Epithelial cell of proximal tubule (primary cell): ENCODE measurements at regions not wholly inside any gene's neighbourhood (a gene's known extent, or its start where the extent isn't known, plus 50 kb on each side); places are given as distances from the start of the nearest gene placed in this dataset.
A peak's percentile ranks its signal among the peaks of the same experiment; 100 is the strongest.
"Not testable (repeated sequence)": the region's sequence is repeated elsewhere in the genome, so short reads cannot be mapped to it uniquely, and the experiment has no call there.

Experiments
- DNase-seq: peaks from one replicate; pipeline ENCODE4 v3.0.0-alpha.2; 2011; ENCODE audit warnings: low read depth
- H3K4me3 ChIP-seq: 2 replicates; pipeline ENCODE4 v1.5.1; 2011; ENCODE audit warnings: low read depth, mild to moderate bottlenecking, low read length
- TF ChIP-seq, protein P1 (sequence below): conservative IDR thresholded peaks from 2 replicates; pipeline ENCODE4 v1.5.1; 2012; ENCODE audit warnings: low read depth, mild to moderate bottlenecking, low read length

DNA sequence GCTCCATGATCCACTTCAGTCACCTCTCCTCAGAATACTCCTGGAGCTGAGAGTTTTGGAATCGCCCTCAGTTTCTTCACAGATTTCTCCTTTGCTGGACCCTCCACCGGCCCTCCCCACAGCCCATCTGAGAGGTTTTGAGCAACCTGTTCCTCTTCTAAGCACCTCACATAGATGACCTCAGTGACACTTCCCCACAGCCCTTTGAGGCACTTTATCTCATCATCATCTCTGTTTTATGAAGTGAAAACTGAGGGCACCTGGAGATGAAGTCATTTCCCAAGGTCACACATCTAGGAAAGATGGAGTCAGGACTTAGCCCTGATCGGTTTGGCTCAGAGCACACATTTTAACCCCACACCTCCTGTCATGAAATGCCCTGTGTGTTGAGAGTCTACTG lies 76.8 kb upstream of the ZNF281 start:
- no peak overlapping the region for H3K4me3 ChIP-seq
- TF ChIP-seq, protein P1, sequence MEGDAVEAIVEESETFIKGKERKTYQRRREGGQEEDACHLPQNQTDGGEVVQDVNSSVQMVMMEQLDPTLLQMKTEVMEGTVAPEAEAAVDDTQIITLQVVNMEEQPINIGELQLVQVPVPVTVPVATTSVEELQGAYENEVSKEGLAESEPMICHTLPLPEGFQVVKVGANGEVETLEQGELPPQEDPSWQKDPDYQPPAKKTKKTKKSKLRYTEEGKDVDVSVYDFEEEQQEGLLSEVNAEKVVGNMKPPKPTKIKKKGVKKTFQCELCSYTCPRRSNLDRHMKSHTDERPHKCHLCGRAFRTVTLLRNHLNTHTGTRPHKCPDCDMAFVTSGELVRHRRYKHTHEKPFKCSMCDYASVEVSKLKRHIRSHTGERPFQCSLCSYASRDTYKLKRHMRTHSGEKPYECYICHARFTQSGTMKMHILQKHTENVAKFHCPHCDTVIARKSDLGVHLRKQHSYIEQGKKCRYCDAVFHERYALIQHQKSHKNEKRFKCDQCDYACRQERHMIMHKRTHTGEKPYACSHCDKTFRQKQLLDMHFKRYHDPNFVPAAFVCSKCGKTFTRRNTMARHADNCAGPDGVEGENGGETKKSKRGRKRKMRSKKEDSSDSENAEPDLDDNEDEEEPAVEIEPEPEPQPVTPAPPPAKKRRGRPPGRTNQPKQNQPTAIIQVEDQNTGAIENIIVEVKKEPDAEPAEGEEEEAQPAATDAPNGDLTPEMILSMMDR: no peak
- no peak for DNase-seq

DNA sequence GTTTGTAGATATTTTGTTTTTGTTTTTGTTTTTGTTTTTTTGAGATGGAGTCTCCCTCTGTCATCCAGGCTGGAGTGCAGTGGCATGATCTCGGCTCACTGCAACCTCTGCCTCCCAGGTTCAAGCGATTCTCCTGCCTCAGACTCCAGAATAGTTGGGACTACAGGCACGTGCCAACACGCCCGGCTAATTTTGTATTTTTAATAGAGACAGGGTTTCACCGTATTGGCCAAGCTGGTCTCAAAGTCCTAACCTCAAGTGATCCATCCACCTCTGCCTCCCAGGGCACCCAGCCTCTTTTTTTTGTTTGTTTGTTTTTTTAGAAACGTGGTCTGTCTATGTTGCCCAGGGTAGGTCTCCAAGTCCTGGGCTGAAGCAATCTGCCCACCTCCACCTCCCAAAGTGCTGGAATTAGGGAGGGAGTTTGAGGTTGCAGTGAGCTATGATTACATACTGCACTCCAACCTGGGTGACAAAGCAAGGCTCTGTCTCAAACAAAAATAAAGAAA lies 74.7 kb upstream of the ZNF281 start:
- not testable (repeated sequence) for DNase-seq, H3K4me3 ChIP-seq

- no peak overlapping the region for H3K4me3 ChIP-seq
- TF ChIP-seq, protein P1: no peak
- DNase-seq: peak; percentile 86
Measured at GRCh38 chr1:200483491-200484143, 73.8 kb upstream of the ZNF281 start.

- no peak overlapping the region for H3K4me3 ChIP-seq
- TF ChIP-seq, protein P1: no peak
- no peak for DNase-seq
Measured at GRCh38 chr1:200480964-200481363, 71.1 kb upstream of the ZNF281 start.

DNA sequence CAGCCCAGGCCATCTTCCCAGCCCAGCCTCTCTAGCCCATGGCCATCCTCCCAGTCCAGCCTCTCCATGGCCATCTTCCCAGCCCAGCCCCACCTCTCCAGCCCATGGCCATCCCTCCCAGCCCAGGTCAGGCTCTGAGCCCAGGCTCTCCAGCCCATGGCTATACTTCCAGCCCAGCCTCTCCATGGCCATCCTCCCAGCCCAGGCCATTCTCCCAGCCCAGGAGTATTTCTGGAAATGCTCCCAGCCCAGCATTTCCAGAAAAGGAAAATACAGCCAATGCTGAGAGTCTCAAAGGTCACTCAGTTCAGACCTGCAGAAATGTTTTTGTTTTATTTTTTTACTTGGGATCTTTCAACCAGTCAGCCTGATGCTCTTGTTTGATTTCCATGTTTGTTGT lies 70.0 kb upstream of the ZNF281 start:
- TF ChIP-seq, protein P1: no peak
- no peak for DNase-seq
- H3K4me3 ChIP-seq: no peak overlapping the region

DNA sequence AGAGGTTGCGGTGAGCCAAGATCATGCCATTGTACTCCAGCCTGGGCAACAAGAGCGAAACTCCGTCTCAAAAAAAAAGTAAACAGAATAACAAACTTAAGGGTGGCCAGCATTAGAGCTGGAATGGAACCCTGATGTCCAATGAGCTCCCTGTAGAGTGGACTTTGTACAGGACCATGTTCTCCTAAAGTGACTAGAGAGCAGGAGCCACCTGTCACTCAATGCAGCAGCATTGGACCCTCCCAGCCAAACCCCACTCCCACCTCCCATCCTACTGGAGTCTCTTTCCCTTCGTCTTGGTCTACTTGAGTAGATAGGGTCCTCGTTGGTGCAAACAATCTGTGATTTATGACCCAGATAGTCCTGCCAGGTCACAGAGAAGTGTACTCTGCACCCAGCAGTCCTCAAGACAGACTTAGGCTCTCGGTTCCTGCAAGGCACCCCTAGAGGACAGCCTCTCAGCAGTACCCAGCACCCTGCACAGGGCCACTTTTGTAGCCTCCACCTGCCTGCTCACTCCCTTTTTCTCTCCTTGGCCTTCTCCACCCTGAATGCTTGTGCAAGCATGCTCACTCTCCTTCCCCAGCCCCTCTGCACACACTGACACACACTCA lies 69.2 kb upstream of the ZNF281 start:
- TF ChIP-seq, protein P1: no peak
- no peak overlapping the region for H3K4me3 ChIP-seq
- no peak for DNase-seq

DNA sequence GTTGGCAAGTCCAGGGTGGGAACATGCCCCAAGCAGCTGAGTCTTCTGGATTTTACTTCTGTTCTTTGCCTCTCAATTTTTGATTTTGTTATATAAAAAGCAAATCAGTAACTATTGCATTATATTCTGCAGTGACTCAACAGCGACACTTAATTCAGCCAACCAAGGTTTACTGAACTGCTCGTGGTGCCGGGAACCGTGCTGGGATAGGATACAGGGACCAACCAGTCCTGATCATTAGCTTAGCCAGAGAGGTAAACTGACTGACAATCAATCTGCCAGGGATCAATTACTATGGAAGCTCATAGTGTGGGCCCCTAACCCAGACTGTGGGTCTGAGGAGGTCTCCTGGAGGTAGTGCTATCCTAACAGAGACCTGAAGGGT lies 68.4 kb upstream of the ZNF281 start:
- DNase-seq: no peak
- TF ChIP-seq, protein P1: no peak
- H3K4me3 ChIP-seq: no peak overlapping the region
